GM19395 (cell line): ENCODE measurements at regions not wholly inside any gene's neighbourhood (a gene's known extent, or its start where the extent isn't known, plus 50 kb on each side); places are given as distances from the start of the nearest gene placed in this dataset.

ENCODE experiments used
- ATAC-seq: cut with Tn5 transposase; IDR thresholded peaks from one replicate; pipeline ENCODE4 v1.9.1; 2021; ENCODE audit warnings: mild to moderate bottlenecking, moderate library complexity; ENCODE audit not compliant: unreplicated experiment

DNA sequence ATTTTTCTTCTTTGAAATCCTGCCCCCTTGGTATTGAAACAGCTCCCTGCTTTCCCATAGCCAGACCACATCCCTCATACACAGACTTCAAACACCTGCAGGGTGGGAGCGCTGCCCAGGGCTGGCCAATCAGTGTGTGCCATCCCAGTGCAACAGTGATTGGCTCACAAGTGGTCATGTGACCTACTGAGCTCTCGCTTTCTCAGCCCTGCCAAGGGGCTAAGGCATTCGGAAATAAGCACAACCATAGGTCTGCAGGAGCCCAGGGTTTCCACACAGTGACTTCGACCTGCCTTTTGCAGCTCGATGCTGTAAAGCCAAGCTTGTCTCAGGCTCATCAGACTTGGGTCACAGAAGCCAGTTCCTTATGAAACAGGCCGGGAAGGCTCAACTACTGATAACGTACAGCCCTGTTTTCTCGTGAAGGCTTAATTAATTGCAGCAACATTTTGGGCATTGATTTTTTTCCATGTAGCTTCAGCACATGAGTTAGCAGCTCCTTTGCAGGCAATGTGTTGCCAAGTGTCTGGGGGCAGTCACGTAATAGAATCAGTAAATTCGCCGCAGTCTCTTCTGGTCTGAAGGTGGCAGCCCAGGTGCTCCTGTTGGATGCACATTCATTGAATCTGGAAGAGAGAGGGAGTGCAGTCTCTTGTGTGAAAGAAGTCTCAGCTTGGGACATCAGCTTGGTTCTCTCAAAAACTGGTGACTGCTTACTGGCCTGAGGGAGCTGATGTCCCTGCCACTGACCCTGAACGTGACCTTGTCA lies 1091.8 kb downstream of the AACS start:
- no peak for ATAC-seq

DNA sequence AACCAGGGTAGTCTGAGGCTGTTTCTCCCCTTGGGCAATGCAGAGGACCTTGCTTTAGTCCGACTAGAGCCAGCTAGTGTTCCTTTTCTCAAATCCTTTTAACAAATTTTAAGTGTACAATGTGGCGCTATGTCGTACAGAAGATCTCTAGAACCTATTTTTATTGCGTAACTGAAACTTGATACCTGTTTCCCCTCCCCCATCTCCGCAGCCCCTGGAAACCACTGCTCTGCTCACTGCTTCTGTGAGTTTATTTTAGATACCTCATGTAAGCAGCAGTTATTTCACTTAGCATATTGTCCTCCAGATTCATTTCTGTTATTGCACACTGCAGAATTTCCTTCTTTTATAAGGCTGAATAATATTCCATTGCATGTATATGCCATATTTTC lies 1092.3 kb downstream of the AACS start:
- no peak for ATAC-seq

DNA sequence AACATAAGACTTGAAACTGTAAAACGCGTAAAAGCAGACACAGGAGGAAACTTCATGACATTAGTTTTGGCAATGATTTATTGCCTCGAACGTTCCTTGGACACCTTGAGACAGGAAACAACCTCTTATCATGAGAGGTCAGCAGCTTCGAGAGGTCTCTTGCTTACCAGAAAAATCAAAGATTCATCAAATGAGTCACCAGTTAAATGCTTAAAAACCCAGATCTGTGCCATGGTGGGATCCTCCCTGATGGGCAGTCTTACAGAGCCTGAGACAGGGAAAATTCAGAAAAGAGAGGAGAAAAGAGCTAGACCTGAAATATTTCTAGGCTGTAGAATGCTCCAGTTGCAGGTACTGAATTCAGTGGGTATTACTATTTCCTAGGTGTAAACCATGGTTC lies 1093.9 kb downstream of the AACS start:
- ATAC-seq: no peak

DNA sequence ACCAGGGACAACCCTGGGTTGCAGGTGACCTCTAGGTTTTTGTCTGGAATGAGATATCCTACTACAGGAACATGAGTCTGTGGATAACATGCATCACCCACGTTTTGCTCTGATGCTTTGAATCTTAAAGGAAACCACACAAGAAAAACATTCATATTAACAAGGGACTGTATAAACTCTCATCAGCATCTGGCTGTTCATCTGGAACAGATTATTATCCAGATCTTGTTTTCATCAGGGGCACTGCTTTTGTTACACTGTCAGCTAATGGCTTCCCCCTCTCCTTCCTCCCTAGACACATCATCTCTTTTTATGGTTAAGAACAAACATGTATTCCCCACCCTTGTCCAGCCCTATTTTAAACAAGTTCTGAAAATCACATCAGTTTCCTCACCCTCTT lies 1095.7 kb downstream of the AACS start:
- no peak for ATAC-seq

DNA sequence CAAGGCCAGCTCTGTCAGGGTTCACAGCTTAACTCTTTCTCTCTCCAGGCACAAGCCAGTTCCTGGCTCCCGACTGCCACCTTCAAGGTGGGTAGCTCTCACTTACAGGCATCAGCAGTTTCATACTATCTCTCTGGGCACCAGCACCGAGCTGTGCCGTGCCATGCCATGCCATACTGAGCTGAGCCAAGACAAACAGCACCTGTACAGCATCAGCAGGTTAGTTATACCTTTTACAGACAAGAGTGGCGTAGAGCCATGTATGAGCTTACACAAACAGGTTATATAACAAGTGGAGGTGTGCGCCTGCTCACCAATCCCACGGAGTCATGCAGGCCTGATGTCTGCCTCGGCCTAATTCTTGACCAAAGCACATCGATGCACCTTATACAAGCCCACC lies 1098.7 kb downstream of the AACS start:
- no peak for ATAC-seq

DNA sequence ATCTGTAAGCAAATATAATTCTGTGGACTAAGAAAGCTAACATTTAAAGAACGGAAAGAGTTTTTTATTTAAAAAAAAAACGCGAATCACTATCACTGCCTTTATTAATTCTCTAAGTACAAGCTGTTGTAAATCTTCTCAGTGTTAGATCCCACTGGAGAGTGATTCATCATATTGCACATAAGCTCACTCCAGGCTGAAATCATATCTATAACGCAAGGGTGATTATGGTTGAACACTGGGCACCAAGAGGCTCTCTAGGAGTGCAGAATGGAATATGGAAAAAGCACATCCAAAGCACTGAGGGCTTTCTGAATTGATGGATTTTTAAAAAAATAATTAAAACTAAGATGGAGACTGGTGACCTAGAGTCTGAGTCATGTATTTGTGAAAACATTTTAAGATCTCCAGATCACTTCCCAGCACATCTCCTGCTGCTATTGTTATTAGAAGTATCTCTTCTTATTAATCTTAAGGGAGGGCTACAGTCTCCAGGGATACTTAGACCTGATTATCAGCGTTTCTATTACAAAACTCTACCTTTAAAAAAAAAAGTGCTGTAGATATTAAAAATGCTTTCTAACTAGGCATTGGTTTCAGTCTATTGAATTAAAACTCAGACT lies 1106.8 kb downstream of the AACS start:
- ATAC-seq: no peak

DNA sequence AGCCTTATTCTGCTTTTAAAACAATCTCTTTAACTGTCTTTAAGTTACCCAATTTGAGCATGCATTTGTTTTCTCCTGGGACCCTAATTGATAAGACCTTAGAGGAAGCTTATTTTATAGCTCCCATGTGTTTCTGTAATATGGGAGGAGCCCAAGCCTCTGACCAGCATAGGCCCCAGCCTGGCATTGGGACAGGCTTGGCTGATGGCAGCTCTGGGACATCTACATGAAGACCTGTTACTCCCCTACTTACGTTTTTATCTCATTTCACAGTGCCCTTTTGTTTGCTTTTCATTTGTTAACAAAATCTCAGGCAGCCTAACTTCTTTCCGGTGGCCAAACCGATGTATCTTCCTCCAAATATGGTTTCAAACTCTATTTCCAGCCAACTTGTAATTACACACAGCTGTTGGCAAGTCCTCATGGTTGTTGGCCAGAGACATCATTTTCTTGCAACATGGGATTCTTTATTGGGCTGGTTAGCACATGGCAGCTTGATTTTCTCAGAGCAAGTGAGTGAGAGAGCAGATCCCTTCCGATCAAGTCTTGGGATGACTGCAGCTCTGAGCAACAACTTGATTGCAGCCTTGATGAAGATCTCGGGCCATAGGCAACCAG lies 1117.5 kb downstream of the AACS start:
- ATAC-seq: no peak

DNA sequence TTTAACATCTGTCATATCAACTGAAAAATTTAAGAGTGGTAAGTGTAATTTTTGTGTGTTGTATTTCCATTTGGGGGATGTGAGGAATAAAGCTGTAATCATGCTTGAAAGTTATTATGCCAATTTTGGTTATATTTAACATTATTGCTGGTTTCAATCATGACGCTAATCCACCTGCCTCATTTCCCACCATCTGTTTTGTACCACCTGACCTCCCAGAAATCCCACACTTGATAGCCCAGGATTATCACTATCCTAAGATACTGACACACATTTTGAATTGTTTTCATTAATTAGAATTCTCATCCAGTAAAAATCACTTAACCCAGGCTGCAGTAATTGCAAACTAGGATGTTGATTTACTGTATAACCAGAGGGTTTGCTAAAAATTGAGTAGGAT lies 1119.8 kb downstream of the AACS start:
- no peak for ATAC-seq

DNA sequence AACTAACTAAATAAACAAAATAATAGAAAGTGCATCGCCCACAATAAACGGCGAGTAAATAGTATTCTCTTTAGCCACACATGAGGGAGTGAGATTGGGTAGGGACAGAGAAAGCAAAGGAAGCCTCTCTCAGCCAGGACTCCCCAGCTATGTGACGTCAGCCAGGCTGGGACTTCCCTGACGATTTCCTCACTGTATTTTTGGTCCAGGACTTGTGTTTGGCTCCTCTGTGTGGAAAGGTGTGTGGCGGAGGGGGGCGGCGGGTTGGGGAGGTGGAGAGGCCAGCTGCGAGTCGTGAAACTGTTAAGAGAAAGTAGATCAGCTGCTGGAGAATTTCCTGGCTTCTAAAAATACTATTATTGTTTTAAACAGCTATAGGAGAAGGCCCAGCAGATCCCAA lies 1124.6 kb downstream of the AACS start:
- no peak for ATAC-seq

DNA sequence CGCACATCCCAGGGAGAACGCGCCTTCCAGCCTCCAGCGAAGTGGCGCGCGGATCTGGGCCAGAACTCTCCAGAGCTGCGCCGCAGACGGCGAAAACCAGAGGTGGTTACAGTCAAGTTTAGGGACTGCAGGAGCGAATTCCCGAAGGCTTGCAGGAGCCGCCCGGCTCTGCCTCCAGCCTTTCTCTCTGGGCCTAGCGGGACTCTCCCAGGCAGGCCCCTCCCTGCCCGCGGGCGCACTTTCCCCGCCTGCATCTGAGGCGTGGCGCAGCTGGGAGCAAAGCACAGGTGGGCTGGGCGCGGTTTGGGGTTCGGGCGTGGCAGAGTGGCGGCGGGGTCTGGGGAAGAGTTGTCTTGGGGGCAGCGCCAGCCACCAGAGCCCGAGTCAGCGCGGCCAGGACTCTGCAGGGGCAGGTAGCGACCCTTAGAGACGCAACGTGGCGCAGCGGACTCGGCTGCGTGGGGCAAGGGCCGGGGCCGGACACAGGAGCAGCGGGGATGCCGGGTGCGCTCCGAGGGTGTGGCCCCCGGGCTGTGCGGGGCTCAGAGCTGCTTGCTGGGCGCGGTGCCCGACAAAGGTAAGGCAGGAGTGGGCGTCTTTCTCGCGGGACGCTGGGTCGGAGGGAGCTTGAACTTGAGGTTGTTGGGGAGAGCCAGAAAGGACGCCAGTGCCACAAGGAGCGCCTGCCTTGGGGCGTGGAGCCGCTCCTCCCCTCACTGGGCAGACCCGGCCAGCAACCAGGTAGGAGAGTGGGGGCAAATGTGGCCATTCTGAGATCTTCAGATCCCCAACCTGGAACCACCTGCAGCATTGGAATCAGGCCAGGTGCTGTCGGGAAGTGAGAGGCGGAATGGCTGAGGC lies 1126.0 kb downstream of the AACS start:
- ATAC-seq: no peak

DNA sequence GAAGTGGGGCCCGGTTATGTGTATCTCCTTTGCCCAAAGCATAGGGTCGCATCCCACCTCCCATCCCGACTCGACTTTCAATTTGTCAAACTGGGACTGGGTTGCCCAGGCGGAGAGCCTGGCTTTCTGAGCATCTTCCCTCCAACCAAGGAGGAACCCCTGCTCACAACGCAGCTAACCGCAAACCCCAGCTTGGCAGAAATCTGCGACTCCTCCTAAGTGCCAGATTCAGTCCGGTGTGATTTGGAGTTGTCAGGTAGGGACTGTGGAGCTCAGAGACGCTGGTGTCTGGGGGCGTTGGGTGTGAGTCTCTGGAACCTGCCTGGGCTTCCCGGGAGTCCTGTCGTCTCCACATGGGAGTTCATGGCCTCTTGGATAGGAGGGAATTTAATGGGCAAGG lies 1126.7 kb downstream of the AACS start:
- ATAC-seq: no peak

DNA sequence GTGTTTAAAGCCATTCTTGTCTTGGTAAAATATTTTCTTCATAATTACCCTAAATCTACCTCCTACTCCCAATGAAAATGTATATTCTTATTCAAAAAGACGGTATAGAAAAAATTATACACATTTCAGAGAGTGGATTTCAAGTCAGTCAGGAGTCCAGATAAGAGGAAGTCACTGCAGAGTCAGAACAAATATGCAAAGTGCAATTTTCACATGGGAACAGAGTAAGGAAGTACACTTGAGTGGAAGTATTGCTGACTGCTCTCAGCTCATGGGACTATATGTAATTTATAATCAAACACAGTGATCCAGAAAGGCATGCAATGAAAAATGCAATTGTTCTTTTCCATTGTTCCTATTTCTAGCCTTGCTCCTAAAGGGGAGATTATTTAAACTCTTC lies 1128.0 kb downstream of the AACS start:
- ATAC-seq: no peak

DNA sequence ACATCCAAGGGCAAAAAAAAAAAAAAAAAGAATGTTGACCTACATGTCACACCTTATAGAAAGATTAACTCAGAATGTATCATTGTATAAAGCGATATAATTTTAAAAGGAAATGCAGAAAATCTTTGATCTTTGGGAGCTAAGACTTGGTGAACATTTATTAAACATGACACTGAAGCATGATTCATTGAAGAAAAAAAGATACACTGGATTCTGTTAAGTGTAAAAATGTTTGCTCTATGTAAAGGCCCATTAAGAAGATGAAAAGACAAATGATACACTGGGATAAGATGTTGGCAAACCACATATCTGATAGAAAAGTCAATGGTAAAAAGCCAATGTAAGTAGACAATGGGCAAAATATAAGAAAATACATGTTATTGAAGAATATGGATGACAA lies 1131.0 kb downstream of the AACS start:
- ATAC-seq: no peak

DNA sequence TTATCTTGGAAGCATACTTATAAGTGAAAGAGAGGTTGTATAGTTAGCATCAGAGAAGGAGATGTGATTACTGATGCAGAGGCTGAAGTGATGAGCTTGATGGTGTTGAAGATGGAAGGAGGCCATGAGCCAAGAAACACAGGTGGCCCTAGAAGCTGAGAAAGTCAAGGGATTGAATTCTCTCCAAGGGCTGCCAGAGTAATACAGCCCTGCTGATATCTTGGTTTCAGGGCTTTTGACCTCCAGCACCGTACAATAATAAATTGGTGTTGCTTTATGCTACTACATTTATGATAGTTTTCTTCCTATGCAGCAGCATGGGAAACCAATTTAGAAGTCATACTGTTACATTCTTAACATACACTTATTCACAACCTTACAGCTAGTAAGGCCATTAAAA lies 1133.3 kb downstream of the AACS start:
- no peak for ATAC-seq

DNA sequence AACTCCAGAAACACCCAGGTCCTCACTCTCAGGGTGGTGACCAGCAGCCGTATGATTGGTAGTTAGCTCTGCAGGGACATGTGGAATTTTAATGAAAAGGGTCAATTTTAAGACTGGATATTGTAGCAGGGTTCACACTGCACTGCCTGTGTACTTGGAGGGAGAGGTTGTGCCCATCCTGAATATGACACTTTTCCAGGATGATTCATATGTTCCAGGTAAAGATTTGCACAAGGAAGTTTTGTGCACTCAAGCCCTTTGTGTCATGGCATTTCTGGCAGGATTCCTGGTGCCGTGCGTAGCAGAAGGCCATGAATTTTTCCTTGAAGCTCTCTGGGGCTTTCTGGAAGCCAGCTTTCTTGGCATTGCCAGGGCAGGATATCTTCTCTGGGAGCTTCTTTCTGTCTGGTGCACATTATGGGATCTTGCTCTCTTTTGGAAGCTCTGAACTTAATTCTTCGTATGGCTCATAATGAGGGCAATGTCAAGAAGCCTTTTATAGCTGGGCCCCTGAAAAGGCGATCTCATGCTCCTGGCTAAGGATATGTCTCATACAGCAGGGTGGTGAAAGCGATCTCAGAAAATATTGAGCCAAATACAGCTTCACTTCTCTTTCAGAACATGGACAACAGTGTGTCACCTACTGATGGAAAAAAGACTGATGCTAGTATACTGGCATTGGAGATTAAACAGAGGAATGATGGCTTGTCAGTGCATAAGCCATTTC lies 1133.9 kb downstream of the AACS start:
- ATAC-seq: no peak

DNA sequence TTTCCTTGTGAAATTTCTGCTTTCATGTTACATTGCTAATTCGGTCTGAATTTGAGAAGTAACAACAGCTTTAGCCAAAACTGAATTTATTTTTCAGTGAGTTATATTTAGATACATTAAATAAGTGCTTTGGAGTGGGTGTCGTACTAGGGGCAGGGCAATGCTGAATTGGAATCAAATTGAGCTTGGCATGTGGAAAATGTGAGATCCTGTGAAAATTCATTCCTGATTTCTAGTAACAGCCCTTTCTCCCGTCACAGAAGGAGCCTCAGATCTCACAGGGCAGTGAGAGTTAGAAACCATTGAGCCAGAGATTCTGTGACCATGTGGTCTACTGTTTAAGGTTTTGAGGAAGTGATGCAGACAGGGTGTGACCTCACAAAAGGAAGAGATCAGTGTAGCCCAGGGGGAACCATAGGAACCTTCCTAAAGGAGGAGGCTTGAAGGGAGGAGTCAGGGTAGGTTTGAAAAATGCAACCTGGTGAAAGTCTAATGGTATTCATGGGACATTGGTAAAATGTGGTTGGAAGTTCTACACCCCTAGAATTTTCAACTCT lies 1136.8 kb downstream of the AACS start:
- no peak for ATAC-seq

DNA sequence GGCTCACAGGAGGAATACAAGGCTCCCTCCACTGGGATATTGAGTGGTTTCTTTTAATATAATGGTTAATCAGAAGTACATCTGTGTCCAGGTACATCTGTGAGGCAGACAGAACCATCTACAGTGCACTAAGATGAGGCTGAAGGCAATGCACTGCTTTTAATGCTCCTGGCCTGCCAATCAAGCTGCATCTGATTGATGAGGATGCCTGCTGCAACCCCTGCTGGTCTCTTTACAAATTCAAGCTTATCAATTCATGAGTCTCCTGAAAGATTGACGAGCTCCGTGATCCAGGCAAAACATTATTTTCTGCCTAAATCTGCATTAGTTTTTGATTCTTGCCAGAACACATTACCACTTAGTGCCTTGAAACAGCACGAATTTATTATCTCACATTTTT lies 1139.1 kb downstream of the AACS start:
- ATAC-seq: no peak

DNA sequence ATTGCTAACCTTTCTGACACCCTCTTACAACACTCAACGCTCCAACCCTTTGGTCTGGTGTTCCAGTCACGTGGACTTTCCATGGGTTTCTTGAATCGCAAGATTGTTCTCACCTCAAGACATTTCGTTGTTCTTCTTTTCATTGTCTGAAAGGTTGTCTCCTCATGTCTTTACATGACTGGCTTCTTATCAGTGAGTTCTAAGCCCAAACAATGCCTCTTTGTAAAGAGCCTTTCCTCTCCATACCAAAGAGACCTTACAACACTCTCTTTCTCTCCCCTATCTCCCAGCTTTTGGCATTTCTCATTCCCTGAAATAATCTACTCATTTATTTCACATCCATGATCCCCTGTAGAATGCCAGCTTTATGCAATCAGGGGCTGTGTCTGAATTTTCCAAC lies 1144.8 kb downstream of the AACS start:
- no peak for ATAC-seq

DNA sequence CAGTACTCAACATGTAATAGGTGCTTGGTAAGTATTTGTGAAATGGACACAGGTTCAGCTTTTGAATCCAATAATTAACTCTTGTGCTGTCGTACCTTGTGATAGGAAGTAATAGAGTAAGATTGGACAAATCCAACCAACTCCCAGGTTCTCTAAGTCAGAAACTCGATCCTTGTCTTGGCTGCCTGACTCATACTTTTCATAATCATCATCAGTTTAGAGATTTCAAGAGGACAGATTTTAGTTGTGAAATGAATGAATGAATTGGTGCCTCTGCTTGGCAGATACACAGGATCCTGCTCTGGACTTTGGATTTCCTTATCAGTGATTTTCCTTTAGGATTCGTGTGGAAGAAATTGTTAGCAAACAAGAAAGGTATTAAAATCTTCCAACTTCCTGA lies 1145.2 kb downstream of the AACS start:
- ATAC-seq: no peak

DNA sequence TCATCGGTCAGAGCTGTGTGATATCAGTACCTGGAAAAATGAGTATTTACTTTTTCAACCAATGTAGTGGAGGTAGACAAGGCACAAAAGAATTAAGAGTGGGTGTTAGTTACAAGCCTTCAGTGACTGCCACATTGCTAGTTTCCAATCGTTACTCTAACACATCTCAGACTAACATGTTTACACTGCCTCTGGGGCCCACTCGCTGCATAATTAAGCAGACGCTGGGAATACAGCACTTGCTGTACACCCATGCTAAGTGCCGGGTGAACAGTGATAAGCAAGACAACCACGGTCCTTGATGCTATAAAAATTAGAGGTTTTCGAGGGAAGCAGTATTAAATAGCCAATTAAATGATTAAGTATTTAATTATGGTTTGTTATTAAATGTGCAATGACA lies 1147.6 kb downstream of the AACS start:
- no peak for ATAC-seq

DNA sequence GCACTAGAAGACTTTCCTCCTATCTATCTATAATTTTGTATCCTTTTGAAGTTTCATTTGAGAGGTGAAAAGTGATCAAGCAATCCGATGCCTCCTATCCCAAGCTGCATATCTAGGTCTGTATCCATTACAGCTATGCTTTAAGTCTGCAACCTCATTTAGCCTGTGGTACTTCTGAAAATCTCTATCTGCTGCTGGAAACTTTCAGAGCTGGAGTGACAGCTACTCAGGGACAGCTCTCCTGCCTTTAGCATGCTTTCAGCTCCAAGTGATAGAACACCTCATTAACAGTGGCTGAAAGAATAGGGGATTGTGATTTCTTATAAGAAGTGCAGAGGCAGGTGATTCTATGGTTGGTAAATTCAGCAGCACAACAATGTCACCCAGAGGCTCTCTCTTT lies 1153.5 kb downstream of the AACS start:
- no peak for ATAC-seq
